DMS 273 (cell line): ENCODE measurements at regions not wholly inside any gene's neighbourhood (a gene's known extent, or its start where the extent isn't known, plus 50 kb on each side); places are given as distances from the start of the nearest gene placed in this dataset.
A peak's percentile ranks its signal among the peaks of the same experiment; 100 is the strongest.

ENCODE experiments used
- DNase-seq: peaks from one replicate; lab custom pipeline; 2025; ENCODE audit not compliant: unreplicated experiment; lab: John Stamatoyannopoulos, UW

DNA sequence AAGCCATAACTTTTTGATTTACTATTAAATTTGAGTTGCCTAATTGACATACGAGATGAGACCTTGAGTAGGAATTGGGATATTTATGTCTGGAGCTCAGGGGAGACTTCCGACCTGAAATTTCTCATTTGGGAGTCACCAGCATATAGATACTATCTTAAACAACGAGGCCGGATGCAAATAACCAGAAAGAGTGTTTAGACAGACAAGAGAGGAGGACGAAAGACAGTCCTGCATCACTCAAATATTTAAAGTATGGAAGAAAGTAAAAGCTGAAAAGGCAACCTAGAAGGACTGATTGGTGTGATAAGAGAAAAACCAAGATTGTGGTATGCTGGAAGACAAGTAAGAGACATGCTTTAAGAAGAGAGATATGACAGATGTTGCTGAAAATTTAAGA is 675.0 kb upstream of the NUDT12 start:
- DNase-seq = no peak

DNA sequence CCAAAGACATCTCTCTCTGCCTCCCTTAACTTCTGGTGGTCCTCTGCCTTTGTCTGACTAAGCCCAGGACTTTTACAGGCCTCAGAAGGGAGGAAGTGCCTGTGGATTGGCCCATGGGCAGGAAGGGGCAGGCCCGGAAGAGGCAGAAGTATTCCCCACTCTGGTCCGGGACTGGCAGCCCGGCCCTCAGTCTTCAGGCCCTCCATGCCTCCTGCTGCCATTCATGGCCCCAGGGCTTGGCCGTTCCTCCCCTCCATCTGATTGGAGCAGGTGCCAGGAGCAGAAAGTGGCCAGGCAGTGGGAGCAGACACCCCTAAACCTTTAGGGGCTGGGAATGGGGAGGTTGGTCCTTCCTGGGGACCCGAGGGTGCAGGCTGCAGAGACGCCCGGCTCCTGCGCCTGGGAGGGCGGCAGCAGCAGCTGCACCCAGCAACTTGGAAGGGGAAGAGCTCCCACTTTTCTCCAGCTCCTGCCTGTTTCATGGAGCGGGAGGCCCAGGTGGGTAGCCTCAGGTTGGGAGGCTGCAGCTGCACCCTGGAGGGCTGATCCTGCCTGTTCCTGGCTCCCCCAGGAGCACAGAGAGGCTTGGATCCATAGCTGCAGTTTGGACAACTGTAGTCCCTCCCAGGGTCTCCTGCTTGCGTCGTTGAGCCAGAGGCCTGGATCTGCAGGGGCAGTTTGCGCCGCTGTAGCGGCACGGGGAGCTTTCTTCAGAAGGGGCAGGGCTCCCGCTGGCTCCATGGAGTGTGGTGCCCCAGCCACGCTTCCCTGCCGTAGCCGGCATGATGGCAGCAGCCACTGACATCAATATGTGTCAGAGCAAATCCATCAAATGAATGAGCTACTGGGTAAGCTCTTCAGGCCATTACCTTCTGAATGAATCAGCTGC is 661.5 kb upstream of the NUDT12 start:
- no peak for DNase-seq

DNA sequence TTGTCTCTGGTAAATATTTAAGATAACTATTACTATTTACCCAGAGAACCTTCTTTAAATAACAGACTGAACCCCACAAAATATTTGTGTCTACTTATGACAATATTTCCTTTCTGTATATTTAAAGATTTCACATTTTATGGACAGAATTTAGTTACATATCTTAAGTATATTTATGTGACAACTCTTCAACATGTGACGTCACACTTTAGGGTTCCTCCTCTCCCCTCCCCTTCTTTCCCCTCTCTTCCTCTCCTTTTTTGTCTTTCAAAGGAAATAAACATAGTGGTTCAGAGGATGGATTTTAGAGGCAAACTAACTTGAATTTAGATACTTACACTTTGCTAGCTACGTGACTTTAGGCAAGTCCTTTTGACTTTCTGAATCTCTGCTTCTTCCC is 655.6 kb upstream of the NUDT12 start:
- no peak for DNase-seq

DNA sequence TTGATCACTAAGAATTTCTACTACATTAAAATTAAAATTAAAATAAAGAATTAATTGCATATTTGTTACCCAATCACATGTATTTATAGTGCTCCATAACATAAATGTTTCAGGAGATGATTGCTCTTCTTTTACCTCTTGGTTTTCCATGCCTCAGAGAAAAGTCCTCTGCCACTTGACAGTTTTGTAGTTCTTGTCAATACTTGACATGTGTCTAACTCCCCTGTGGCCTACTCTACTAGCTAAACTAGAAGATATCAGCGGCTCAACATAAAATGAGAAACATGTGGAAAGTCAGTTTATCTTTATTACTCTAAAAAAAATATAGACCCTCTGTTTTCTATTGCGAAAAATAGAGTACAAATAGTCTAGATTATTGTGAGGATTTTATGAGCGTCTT is 650.6 kb upstream of the NUDT12 start:
- no peak for DNase-seq

DNA sequence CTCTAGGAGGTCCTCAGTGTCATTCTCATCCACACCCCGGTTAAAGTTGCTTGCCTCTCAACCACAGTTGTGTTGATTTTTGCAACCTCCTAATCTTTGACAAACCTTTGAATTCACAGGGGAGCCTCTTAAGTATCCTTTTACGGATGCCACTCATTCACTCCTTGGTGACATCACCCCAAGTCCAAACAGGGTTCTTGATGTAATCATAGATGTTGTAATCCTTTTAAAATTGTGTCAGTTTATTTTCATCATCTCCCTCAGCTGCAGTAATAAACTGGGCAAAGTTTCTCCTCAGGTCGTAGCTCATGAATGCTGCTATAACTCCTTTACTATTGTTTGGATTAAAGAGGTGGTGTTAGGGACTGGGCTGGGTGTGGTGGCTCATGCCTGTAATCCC is 637.2 kb upstream of the NUDT12 start:
- no peak for DNase-seq

DNA sequence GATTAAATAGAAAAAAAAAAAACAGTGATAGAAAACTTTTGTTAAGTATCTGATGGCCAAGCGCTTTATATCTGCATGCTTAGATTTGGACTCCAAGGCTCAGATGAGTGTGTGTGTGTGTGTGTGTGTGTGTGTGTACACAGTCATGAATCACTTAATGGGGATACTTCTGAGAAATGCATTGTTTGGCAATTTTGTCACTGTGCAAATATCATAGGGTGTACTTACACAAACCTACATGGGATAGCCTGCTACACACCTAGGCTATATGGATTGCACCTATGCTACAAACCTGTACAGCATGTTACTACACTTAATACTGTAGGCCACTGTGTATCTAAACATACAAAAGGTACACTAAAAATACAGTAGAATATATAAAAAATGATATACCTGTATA is 635.6 kb upstream of the NUDT12 start:
- no peak for DNase-seq

DNA sequence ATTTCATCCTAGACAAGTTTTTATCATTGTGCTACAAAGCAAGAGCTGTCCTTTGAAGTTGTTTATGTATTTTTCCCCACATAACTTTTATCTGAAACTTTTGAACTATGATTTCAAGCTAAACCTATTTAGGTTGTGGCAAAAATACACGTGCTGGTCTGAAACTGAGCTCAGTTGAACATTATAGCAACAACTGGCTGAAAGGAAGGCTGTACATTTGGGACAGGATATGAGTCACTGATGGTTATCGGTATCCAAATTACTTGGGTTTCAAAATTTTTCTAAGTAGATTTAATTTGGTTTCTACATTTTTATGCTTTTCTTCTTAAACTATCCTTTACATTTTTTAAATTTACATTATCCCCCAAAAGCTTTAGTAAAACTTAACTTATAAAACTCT is 627.3 kb upstream of the NUDT12 start:
- no peak for DNase-seq

DNA sequence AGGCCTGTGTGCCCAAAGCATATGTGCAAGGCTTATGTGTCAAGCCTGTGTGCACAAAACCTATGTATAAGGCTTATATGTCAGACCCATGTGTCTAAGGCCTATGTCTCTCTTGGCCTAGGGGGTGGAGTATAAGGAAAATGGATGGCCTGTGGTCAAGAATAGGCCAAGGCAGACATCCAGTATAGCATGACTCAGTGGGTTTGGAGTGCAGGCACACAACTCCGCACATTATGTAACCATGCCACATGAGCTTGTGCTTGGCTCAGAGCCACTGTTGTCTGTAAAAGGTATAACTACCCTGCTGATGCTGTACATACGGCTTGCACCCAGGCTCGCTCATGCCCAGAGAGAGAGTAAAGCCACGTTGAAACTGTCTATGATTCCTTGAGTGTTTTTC is 626.4 kb upstream of the NUDT12 start:
- DNase-seq = no peak

DNA sequence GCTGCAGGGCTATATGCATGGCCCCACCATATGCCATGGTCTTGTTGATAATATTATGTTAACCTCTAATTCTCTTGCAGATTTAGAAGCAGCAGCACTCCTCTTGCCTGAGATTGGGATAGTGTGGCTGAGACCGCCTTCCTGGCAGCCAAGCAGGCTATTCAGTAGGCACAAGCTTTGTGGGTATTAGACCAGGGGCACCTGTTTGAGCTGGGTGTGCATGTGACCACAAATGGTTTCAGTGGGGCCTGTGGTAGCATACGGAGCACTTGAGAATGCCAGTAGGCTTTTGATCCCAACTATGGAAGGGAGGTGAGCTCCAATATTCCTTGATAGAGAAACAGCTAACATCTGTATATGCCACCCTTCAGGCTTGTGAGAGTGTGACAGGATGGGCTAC is 625.1 kb upstream of the NUDT12 start:
- DNase-seq = no peak

DNA sequence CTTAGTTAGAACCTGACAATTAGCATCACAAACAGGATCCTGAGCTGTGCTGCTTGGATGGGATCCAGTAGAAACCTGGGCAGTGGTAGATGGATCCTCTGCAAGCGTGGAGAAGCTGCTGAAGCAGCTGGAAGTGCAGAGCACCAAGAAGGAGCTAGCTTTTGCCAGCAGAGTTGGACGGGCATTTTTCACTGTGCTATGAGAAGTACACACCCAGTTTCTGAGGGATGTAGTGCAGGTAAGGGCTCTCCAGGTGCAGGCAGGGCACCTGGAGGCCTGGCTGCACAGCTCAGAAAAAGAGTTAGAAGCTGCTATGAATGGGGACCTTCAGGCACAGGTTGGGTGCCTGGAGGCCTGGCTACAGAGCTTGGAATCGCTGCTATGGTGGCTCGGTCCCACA is 623.9 kb upstream of the NUDT12 start:
- no peak for DNase-seq

DNA sequence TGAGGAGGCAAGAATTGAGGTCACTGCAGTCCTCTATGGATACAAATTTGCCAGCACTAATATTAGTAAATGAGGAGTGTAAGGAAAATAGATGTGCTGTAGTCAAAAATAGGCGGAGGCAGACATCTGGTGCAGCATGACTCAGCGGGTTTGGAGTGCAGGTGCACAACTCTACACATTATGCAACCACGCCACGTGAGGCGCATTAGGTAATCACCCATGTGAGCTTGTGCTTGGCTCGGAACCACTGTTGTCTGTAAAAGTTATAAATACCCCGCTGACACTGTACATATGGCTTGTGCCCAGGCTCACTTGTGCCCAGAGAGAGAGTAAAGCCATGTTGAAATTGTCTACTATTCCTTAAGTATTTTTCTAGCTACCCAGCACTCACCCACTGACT is 623.5 kb upstream of the NUDT12 start:
- peak; percentile 45 for DNase-seq

DNA sequence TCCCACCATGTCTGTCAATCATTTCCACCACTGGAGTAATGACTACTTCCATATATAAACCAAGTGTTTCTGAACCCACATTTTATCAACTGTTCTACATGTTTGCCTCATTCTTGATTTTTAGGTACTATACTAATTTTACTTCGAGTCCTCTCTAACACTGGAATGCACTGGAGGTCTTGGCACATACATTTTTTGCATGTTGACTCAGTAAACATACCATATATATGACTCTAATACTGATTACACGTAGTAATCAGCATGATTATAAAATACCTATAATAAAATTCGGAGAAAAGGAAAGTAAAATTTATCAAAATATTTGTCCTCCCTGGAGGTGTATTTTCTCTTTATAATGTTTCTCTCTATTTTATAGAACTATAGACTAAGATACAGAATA is 621.7 kb upstream of the NUDT12 start:
- DNase-seq = no peak

DNA sequence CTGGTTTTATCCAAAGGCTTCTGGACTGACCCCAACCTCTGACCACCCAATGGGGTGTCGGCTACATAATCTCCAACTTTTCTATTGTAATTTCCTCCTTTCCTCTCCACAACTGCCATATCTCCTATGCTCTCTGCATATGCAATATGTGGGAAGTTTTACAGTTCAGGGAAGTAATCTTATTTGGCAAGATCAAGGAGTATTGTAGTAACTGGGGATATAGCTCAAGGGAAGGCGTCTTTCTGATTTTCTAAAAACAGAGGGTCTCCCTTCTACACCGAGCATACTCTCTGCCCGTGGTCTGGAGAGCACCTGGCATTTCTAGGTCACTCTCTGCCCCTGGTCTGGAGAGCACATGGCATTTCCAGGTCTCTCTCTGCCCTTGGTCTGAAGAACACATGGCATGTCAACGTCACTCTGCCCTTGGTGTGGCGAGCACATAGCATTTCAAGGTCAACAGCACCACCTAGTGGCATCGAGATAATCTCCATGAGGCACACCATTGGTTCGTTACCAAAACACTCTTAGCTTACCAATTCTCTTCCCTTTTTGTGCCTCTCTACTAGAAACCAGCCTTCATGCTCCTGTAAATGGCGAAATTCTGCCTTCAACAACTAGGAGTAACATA is 616.4 kb upstream of the NUDT12 start:
- DNase-seq = peak; percentile 79

DNA sequence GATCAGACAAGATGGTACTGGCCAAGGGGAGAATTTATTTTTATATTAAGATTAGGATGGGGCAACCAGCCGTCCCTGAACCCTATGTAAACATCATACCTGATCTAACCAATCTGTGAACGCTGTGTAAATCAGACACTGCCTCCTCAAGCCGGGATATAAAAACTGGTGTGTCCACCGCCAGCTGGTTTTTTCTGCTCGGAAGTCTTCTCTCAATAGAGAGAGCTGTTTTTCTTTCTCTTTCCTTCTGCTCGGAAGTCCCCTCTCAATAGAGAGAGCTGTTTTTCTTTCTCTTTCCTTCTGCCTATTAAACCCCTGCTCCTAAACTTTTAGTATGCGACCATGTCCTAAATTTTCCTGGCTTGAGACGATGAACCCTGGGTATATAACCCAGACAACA is 615.5 kb upstream of the NUDT12 start:
- no peak for DNase-seq

DNA sequence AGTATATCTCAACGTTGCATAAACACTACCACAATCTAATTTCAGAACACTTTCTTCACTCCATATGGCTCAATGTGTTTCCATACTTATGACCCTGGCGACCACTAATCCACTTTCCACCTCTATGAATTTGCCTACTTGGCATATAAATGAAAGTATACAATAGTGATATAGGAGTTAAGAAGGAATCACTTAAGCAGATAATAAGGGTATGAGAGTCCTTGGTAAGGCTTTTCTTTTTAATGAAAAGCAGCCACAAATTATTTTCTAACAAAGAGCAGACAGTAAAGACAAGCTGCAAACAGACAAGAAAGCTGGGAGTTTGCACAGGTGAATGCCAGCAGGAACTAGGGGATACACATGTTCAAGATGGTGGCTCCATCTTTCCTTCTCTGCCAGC is 615.1 kb upstream of the NUDT12 start:
- no peak for DNase-seq

DNA sequence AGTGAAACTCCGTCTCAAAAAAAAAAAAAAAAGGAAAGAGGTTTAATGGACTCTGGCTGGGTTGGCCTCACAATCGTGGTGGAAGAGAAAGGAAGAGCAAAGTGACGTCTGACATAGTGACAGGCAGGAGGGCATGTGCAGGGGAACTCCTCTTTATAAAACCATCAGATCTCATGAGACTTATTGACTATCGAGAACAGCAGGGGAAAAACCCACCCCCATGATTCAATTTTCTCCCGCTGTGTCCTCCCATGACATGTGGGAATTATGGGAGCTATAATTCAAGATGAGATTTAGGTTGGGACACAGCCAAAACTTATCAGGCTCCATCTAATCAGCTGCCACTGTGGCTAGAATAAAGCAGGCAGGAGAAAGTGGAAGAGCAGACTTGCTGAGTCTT is 610.4 kb upstream of the NUDT12 start:
- DNase-seq = peak; percentile 3

DNA sequence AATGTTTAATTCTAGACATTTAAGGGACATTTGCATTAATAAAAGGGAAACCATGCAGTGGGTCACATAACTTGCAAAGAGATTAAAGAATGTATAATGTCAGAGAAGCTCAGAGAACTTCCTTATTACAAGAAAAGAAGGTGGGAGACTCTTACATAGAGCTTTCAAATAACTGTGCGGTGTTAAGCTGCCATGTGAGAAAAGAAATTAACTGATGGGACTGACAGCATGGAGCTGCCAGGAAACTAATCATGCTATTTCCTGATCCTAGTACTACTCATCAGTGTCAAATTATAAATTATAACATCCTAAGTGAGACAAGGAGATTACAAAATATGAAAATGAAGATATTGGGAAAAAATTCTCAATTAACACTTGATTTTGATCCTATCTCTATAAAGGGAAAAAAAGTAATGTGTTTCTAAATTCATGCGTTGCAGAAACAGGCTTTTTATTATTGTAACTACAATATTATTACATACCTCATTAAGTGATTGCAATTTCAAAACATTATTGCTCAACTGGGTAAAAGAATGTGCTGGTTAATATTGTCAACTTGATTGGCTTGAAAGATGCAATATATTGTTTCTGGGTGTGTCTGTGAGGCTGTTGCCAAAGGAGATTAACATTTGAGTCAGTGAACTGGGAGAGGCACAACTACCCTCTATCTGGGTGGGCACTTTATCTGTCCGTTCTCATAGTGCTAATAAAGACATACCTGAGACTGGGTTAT is 609.5 kb upstream of the NUDT12 start:
- DNase-seq = no peak

DNA sequence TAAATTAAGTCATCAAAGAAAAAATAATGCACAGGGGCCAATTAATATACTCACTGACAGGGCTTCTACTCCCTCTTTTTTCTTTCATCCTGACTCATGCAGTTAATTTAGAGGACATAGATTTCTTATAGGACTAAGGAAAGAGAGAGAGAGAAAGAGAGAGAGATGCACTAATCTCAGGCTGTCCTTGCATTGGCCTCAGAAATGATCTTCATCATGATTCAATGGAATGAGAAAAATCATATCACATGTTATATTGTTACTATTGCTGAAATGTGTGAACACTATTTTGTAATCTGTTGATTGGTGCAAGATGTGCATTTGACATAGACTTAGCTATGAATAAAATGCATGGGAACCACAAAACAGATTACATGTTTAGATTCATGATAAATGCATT is 608.3 kb upstream of the NUDT12 start:
- no peak for DNase-seq

DNA sequence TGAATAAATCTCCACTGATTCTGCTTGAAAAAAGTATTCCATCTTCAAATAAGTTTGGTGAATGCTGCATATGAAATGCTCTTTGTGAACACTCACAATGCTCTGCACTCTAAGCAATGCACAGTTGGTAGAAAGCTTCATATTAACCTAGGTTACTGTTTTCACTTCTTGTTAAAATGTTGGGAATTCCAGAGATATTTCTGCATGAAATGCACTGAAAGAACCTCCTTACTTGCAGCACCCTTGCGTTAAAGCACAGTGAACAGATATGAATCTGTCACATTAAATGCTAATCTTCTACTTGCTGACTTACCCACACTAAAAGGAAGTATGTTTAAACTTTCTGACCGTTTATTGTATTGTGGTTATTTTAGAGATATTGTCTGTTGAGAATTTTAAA is 584.1 kb upstream of the NUDT12 start:
- DNase-seq = no peak

DNA sequence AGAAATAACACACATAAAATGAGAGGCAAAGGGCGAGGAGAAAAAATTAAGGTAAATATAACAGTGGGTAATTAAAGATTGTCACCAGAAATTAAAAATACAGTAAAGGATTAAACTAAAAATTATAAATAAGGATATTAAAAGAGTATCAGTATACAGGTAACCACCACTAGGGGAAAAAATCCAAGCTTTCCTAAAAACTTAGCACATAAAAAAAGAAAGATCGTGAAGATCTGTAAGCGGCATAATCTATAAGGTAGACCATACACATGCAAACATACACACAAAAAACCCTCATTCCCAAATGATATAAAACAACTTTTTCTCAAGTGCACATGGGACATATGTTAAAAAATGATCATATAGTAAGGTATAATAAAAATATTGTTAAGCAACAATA is 577.3 kb upstream of the NUDT12 start:
- no peak for DNase-seq

DNA sequence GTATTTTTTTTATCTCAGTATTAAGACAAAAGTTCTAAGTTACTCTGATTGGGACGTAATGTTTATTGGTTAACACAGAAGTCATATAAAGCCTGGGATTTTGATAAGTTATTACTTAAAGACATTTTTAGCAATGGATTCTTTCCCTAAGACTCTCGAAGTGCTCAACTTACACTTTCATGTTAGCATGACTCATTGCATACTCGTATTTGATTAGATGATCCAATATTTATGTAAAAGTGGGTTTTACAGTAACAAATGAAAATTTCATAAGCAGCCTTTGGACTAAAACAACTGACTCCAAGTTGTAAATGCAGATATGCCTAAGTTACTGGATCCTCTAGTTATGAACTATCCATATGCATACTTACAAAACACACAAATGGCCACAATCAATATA is 567.7 kb upstream of the NUDT12 start:
- DNase-seq = no peak

DNA sequence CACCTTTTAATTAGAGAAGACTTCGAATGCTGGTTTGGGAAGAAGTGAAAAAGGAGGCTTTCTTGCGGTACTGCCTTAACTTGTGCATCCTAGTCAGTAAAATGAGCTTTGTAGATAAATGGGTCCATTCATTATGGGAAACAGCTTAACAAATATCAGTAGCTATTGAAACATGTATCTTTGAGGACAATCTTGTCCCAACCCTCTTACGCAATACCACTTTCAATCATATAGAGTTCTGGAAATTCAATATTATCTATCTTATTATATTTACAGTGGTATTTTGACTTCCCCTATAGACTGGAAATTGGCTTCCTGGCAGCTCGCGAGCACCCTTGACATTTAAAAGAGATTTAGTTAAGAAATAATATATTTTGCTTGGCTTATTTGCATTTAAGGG is 565.8 kb upstream of the NUDT12 start:
- DNase-seq = no peak
